Colon (tissue), 2 donors: ENCODE measurements at regions not wholly inside any gene's neighbourhood (a gene's known extent, or its start where the extent isn't known, plus 50 kb on each side); places are given as distances from the start of the nearest gene placed in this dataset.
"Not testable (repeated sequence)": the region's sequence is repeated elsewhere in the genome, so short reads cannot be mapped to it uniquely, and the experiment has no call there.

ENCODE experiments used
- FAIRE-seq: peaks from 2 replicates; lab custom pipeline; 2012; peaks lifted over from hg19 to GRCh38; lab: Jason Lieb, UNC
- donor health status: control.
- donor health status: control.

DNA sequence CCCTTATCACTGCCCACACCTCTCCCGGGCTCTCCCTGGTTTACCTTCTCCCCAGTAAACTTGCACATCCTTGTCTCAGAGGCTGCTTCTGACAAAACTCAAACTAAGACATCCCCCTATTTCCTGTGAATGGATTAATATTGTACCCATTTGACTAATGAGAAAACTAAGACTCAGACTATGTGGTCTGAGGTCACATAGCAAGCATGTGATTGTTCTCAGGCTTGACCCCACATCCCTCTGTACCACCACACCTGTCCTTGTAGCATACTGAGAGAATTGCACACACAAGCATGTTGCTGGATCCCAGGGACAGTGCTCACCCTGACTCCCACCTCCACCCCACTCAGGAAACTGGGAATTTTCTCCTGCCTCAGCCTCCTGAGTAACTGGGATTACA is 90.7 kb upstream of the HES1 start:
- no peak for FAIRE-seq

DNA sequence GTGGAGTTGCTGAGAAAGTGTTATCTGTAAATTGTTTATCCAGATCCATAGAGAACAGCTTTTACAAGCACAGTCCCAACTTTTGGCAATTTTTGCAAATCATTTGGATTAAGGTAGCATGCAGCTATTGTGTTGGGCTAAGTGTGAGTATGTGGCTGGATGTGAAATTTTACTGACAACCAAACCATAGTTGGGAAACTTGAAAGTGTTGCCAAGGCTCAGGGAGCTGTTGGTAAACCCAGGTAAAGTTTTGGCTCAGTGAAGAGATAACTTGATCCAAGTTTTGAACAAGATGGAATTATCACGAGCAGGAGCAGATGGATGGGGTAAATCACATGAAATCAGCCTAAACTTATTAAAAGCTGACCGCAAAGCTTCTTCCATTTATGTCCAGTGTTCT is 90.0 kb upstream of the HES1 start:
- FAIRE-seq = no peak

DNA sequence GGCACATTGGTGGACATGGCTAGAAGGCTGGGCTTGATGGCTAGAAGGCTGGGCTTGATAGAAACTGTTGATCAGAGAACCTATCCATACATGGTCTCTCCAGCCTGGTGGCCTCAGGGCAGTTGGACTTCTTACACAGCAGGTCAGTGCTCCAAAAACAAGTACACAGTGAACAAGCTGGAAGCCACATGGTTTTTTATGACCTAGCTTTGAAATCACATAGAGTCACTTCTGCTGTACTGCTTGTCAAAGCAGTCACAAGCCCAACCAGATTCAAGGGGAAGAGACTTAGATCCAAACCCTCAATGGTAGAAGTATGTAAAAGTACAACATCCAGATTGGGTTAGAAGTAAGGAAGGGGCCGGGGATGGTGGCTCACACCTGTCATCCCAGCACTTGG is 89.4 kb upstream of the HES1 start:
- FAIRE-seq = no peak

DNA sequence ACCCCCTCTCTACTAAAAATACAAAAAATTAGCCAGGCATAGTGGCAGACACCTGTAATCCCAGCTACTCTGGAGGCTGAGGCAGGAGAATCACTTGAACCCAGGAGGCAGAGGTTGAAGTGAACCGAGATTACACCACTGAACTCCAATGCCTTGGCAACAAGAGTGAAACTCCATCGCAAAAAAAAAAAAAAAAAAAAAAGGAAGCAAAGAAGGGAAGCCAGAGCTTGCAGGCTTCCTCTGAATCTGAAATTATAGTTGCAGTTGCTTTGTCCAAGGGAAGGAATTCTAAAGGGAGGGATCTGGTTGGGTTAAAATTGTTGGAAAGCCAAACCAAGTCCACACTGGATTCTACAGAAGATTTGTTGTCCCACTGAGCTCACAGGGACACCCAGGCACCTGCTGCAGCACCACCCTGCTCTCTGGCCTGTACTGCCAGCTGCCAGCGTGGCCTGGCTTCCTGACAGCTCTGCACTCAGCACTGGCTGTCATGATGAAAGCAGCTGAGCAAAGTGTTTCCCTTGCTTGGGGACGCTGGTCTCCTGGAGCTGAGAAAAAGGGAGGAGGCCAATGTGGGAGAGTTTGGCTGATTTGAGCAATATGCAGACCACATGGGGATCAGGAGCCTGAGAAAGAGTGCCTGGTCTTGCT is 88.8 kb upstream of the HES1 start:
- no peak for FAIRE-seq

- FAIRE-seq = no peak
Observed at GRCh38 chr3:194049394-194049793, 86.6 kb upstream of the HES1 start.

GRCh38 chr3:194050782-194051320 is 85.1 kb upstream of the HES1 start:
- no peak for FAIRE-seq

- no peak for FAIRE-seq
Observed at GRCh38 chr3:194051366-194052149, 84.4 kb upstream of the HES1 start.

DNA sequence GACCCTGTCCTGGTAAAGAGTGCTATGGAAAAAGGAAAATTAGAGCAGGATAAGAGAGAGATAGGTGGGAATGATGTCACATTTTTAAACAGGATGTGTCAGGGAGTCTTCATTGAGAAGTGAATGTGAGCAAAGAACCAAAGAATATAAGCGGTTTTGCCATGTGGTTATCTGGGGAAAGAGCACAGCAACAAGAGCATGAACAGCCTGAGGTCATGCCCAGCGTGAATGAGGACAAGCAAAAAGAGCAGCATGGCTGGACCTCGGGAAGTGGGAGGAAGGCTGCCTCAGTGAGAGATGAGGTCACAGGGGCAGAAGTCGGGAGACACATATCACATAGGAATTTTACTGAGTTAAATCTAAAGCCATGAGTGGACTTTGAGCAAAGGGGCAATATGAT is 82.8 kb upstream of the HES1 start:
- FAIRE-seq = no peak

GRCh38 chr3:194054016-194054415 is 81.9 kb upstream of the HES1 start:
- no peak for FAIRE-seq

- FAIRE-seq = no peak
Observed at GRCh38 chr3:194054540-194054939, 81.4 kb upstream of the HES1 start.

- FAIRE-seq = no peak
Observed at GRCh38 chr3:194054961-194055360, 81.0 kb upstream of the HES1 start.

GRCh38 chr3:194056323-194056722 is 79.6 kb upstream of the HES1 start:
- not testable (repeated sequence) for FAIRE-seq

- FAIRE-seq = no peak
Observed at GRCh38 chr3:194056731-194057415, 79.1 kb upstream of the HES1 start.

- no peak for FAIRE-seq
Observed at GRCh38 chr3:194057570-194058188, 78.3 kb upstream of the HES1 start.

GRCh38 chr3:194058189-194058571 is 77.8 kb upstream of the HES1 start:
- FAIRE-seq = no peak

DNA sequence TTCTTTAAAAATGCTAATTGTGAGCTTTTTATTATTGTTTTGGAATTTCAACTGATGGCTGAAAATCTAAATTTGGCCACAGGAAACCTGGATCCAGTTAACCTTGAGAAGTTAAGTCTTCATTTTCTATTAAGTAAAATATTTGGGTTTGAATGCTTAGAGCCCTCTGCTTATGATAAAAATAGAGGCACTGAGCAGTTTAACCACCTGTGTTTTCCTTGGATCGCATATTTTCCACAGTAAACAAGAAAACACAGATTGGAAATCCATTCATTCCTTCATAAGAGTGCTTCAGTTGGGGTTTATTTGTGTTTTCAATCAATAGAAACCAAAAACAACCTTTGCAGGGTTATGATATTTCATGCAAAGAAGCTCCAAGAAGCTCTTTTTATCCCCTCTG is 77.2 kb upstream of the HES1 start:
- no peak for FAIRE-seq

DNA sequence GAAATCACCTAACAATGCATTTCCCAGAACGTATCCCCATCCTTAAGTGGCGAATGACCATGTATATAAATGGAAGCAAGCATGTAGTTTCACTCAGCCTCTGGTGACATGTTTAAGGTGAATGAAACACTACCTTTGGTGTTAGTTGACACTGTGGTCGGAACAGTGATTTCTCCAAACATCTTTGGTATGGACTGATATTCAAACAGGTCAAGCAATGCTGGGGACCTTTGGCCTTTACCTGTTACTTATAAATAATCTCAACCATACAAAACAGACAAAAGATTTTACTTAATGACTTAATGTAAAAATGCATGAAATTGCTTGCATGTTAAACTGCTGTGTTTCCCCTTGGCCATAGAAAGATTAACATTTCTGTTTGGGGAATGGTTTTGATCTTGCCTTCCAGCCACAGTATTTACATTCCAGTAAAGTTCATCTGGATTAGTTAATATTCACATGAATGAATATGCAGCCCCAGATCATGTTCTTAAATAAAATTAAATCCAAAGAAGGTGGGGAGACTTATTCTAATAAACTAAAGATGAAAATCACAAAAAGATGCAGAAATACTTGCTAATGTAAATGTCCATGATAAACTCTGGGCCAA is 74.4 kb upstream of the HES1 start:
- FAIRE-seq = no peak

- no peak for FAIRE-seq
Observed at GRCh38 chr3:194062830-194063229, 73.1 kb upstream of the HES1 start.

- no peak for FAIRE-seq
Observed at GRCh38 chr3:194064380-194065332, 71.3 kb upstream of the HES1 start.

- FAIRE-seq = not testable (repeated sequence)
Observed at GRCh38 chr3:194067327-194067726, 68.6 kb upstream of the HES1 start.

DNA sequence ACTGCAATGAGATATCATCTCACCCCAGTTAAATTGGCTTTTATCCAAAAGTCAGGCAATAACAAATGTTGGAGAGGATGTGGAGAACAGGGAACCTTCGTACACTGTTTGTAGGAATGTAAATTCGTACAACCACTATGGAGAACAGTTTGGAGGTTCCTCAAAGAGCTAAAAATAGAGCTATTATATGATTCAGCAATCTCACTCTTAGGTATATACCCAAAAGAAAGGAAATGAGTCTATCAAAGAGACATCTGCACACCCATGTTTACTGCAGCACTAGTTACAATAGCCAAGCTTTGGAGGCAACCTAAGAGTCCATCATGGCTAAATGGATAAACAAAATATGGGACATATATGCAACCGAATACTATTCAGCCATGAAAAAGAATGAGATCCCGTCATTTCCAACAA is 68.0 kb upstream of the HES1 start:
- no peak for FAIRE-seq
